ENCODE measurements at regions not wholly inside any gene's neighbourhood (a gene's known extent, or its start where the extent isn't known, plus 50 kb on each side); places are given as distances from the start of the nearest gene placed in this dataset.

GRCh38 chr13:63305641-63306133 lies 1890.0 kb upstream of the PCDH20 start:
- TF ChIP-seq, protein P1, sequence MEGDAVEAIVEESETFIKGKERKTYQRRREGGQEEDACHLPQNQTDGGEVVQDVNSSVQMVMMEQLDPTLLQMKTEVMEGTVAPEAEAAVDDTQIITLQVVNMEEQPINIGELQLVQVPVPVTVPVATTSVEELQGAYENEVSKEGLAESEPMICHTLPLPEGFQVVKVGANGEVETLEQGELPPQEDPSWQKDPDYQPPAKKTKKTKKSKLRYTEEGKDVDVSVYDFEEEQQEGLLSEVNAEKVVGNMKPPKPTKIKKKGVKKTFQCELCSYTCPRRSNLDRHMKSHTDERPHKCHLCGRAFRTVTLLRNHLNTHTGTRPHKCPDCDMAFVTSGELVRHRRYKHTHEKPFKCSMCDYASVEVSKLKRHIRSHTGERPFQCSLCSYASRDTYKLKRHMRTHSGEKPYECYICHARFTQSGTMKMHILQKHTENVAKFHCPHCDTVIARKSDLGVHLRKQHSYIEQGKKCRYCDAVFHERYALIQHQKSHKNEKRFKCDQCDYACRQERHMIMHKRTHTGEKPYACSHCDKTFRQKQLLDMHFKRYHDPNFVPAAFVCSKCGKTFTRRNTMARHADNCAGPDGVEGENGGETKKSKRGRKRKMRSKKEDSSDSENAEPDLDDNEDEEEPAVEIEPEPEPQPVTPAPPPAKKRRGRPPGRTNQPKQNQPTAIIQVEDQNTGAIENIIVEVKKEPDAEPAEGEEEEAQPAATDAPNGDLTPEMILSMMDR (IDR thresholded peaks at IDR 0.05; ENCODE audit: low read depth, low read length), result no peak
- TF ChIP-seq EZH2phosphoT487 (IDR thresholded peaks at IDR 0.05; ENCODE audit: low read depth), result no peak
